Activated naive CD4-positive, alpha-beta T cell treated with anti-CD3 and anti-CD28 coated beads, Interleukin-2, amount 10 ng/mL, durations not matched to agents 7 days and 5 days (primary cell): ENCODE measurements at regions not wholly inside any gene's neighbourhood (a gene's known extent, or its start where the extent isn't known, plus 50 kb on each side); places are given as distances from the start of the nearest gene placed in this dataset.

Experiments
- CTCF ChIA-PET: fragments of 350-600 bp; sonication (Branson Sonifier 250); formaldehyde crosslinking; loops from one replicate; lab custom pipeline; 2021; ENCODE audit warnings: antibody characterized with exemption; lab: Charles Lee
- DNase-seq: peaks from one replicate; pipeline ENCODE4 v3.0.0-alpha.2; 2020
- H3K27ac Mint-ChIP-seq: one replicate; pipeline ENCODE4 v1.8.0; 2021; ENCODE audit warnings: mild to moderate bottlenecking, moderate library complexity, mixed read lengths
- H3K27me3 Mint-ChIP-seq: one replicate; pipeline ENCODE4 v1.8.0; 2021; ENCODE audit warnings: mild to moderate bottlenecking, mixed read lengths
- H3K36me3 Mint-ChIP-seq: one replicate; pipeline ENCODE4 v1.8.0; 2021; ENCODE audit warnings: mixed read lengths
- H3K4me1 Mint-ChIP-seq: one replicate; pipeline ENCODE4 v1.8.0; 2021; ENCODE audit warnings: mixed read lengths
- H3K4me3 Mint-ChIP-seq: one replicate; pipeline ENCODE4 v1.8.0; 2021; ENCODE audit warnings: mild to moderate bottlenecking, moderate library complexity, mixed read lengths
- H3K9me3 Mint-ChIP-seq: one replicate; pipeline ENCODE4 v1.8.0; 2021; ENCODE audit warnings: mixed read lengths

GRCh38 chr9:115983366-115983765 lies 170.2 kb upstream of the PAPPA start:
- no peak overlapping the region for H3K4me3 Mint-ChIP-seq
- H3K27ac Mint-ChIP-seq = no peak overlapping the region
- CTCF ChIA-PET = no interaction called here
- peaks cover 3% of the 10 kb centered on the region for H3K9me3 Mint-ChIP-seq
- H3K4me1 Mint-ChIP-seq = no peaks in the 10 kb centered on the region
- DNase-seq = no peak
- H3K36me3 Mint-ChIP-seq = no peaks in the 10 kb centered on the region
- H3K27me3 Mint-ChIP-seq = no peaks in the 10 kb centered on the region

DNA sequence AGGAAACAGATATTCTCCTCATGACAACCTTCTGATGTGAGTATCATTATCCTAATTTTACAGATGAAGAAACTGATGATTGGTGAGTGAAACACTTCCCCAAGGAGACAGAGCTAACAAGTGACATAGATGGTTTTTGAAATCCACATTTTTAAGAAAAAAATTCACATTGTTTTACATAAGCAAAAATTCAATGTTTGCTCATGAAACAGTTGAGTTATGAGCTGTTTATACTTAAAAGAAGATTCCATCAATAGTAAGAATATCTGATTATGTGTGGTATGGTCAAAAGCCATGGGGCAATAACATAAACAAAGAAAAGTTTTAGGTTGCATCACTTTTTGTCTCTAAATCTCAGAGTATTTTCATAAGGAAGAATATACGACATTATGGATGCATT lies 167.9 kb upstream of the PAPPA start:
- Mint-ChIP-seq H3K36me3 (no peaks in the 10 kb centered on the region), H3K4me3 (no peak overlapping the region)
- CTCF ChIA-PET = no interaction called here

DNA sequence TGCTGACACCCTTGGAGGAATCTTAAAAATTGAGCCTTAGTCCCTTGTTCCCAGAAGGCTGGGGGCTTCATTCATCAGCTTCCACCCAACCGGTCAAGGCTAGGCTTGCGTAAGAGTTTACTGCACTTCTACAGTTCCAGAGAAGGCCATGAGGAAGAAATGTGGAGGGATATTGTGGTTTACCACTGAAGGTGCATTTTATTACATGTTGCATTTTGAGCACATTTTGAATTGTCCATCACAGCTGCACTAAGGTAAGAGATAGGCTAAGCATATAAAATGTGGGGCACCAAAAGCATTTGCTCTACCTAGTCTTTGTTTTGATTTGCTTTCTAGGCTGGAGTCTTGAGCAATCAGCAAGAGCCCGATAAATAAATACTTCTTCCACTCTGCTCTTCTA lies 167.1 kb upstream of the PAPPA start:
- peaks cover 3% of the 10 kb centered on the region for H3K9me3 Mint-ChIP-seq
- no peak overlapping the region for H3K4me3 Mint-ChIP-seq
- H3K4me1 Mint-ChIP-seq = no peaks in the 10 kb centered on the region
- no peaks in the 10 kb centered on the region for H3K27me3 Mint-ChIP-seq
- CTCF ChIA-PET = no interaction called here
- no peak overlapping the region for H3K27ac Mint-ChIP-seq
- no peak for DNase-seq
- H3K36me3 Mint-ChIP-seq = no peaks in the 10 kb centered on the region

More for the DNA sequence above, 167.9 kb upstream of the PAPPA start:
- no peak for DNase-seq
- no peak overlapping the region for H3K27ac Mint-ChIP-seq
- H3K4me1 Mint-ChIP-seq = no peaks in the 10 kb centered on the region
- H3K9me3 Mint-ChIP-seq = peaks cover 3% of the 10 kb centered on the region
- no peaks in the 10 kb centered on the region for H3K27me3 Mint-ChIP-seq

DNA sequence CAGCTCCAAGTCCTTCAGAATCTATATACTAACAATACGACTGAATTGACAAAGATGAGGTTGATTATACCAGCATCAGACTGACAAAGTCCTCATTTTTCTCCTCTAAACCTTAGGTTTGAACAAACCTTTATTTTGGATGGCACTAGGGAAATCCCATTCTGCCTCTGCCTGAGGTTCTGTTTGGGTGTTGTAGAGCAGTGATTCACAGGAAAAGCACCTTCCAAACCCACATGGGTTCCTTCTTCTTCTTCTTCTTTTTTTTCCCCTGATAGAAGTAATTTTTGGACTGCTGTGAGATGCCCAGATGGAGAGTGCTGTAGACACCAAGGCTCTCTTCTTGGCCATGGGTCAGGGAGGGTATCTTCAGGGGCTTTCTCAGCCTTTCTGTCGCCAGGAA lies 164.9 kb upstream of the PAPPA start:
- Mint-ChIP-seq H3K27ac (no peak overlapping the region), H3K4me1 (no peaks in the 10 kb centered on the region), H3K36me3 (no peaks in the 10 kb centered on the region), H3K27me3 (no peaks in the 10 kb centered on the region), H3K9me3 (peaks cover 3% of the 10 kb centered on the region), H3K4me3 (no peak overlapping the region)
- no peak for DNase-seq
- CTCF ChIA-PET = no interaction called here

DNA sequence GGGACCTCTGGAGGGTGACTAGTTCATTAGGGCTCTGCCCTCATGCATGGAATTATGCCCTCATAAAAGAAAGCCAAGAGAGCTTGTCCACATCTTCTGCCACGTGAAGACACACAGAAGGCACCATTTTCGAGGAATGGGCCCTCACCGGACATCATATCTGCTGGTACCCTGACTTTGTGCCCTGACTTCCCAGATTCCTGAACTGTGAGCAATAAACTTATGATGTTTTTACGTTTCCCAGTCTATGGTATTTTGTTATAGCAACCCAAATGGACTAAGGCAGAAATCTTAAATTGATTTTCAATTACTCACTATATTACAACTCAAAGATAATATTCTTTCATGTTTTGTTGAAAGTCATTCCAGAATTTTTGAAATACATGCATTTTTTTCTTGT lies 163.8 kb upstream of the PAPPA start:
- H3K4me1 Mint-ChIP-seq = no peaks in the 10 kb centered on the region
- H3K27me3 Mint-ChIP-seq = no peaks in the 10 kb centered on the region
- peaks cover 3% of the 10 kb centered on the region for H3K9me3 Mint-ChIP-seq
- no peak for DNase-seq
- no peak overlapping the region for H3K4me3 Mint-ChIP-seq
- H3K27ac Mint-ChIP-seq = no peak overlapping the region
- CTCF ChIA-PET = no interaction called here
- H3K36me3 Mint-ChIP-seq = no peaks in the 10 kb centered on the region

DNA sequence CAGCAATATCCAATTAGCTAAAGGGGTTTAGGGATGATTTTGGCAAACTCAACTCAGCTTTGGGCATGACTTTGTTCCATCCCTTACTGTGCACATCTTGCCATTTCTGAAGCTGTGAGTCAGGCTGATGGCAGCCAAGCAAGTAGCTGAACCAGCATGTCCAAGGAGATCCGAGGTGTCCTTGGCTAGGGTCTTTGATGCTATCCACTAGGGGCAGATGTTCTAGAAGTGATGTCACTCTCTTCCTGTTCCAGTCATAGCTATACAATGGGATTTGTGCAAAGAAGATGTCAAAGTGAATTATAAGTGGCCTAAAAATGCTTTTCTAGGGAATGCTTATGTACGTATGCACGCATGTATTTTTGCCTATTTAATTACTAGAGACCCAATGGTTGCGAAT lies 160.8 kb upstream of the PAPPA start:
- H3K4me3 Mint-ChIP-seq = no peak overlapping the region
- DNase-seq = no peak
- no peaks in the 10 kb centered on the region for H3K36me3 Mint-ChIP-seq
- H3K4me1 Mint-ChIP-seq = no peaks in the 10 kb centered on the region
- no peaks in the 10 kb centered on the region for H3K9me3 Mint-ChIP-seq
- H3K27ac Mint-ChIP-seq = no peak overlapping the region
- CTCF ChIA-PET = no interaction called here
- H3K27me3 Mint-ChIP-seq = no peaks in the 10 kb centered on the region

- H3K27ac Mint-ChIP-seq = no peak overlapping the region
- H3K36me3 Mint-ChIP-seq = no peaks in the 10 kb centered on the region
- no peaks in the 10 kb centered on the region for H3K27me3 Mint-ChIP-seq
- no peak for DNase-seq
- CTCF ChIA-PET = no interaction called here
- H3K4me1 Mint-ChIP-seq = no peaks in the 10 kb centered on the region
- H3K9me3 Mint-ChIP-seq = no peaks in the 10 kb centered on the region
- H3K4me3 Mint-ChIP-seq = no peak overlapping the region
Observed at GRCh38 chr9:115997923-115998322, 155.7 kb upstream of the PAPPA start.

DNA sequence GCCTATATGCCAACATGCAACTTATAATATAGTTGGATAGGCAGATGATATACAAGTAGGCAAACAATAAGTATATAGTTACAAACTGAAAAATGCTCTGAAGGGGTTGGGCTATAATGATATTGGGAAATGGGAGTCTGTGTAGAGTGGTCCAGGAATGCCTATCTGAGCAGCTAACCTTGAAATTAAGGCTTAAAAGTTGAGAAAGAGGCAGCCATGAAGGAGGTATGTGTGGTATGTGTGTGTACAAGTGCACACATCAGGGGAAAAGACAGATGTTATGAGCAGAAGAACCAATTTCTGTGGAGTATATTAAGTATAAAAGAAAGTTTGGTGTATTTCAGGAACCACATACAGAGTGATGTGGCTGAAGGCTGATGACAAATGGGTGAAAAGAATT lies 154.9 kb upstream of the PAPPA start:
- no peaks in the 10 kb centered on the region for H3K27me3 Mint-ChIP-seq
- no peaks in the 10 kb centered on the region for H3K36me3 Mint-ChIP-seq
- H3K4me3 Mint-ChIP-seq = no peak overlapping the region
- no peak for DNase-seq
- no peaks in the 10 kb centered on the region for H3K4me1 Mint-ChIP-seq
- CTCF ChIA-PET = no interaction called here
- no peaks in the 10 kb centered on the region for H3K9me3 Mint-ChIP-seq
- H3K27ac Mint-ChIP-seq = no peak overlapping the region

GRCh38 chr9:115999498-115999897 lies 154.1 kb upstream of the PAPPA start:
- DNase-seq = no peak
- H3K36me3 Mint-ChIP-seq = no peaks in the 10 kb centered on the region
- CTCF ChIA-PET = no interaction called here
- H3K27ac Mint-ChIP-seq = no peak overlapping the region
- no peaks in the 10 kb centered on the region for H3K4me1 Mint-ChIP-seq
- no peaks in the 10 kb centered on the region for H3K27me3 Mint-ChIP-seq
- H3K9me3 Mint-ChIP-seq = peaks cover under 1% of the 10 kb centered on the region
- H3K4me3 Mint-ChIP-seq = no peak overlapping the region

- Mint-ChIP-seq H3K4me3 (no peak overlapping the region), H3K27ac (no peak overlapping the region), H3K4me1 (no peaks in the 10 kb centered on the region), H3K9me3 (peaks cover 2% of the 10 kb centered on the region), H3K36me3 (no peaks in the 10 kb centered on the region), H3K27me3 (no peaks in the 10 kb centered on the region)
- no peak for DNase-seq
- CTCF ChIA-PET = no interaction called here
Observed at GRCh38 chr9:116000748-116001329, 152.8 kb upstream of the PAPPA start.

DNA sequence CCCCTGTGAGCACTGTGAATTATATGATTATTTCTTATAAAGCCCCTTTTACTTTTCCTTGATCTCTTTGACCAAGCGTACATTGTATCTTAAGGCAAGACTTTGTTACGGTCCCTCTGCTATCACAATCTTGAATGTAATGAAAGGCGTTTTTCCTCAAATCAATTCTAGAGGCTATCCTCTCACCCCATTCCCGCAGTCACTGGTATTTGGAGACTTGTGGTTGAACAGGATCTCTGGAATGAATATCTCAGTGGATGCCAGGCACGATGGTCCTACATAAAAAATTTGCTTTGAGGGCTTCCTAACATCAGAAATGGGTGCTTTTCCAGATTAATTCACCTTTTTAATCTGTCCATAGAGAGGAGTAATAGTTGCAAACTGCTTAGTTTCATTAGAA lies 151.4 kb upstream of the PAPPA start:
- DNase-seq = no peak
- no peaks in the 10 kb centered on the region for H3K4me1 Mint-ChIP-seq
- CTCF ChIA-PET = no interaction called here

DNA sequence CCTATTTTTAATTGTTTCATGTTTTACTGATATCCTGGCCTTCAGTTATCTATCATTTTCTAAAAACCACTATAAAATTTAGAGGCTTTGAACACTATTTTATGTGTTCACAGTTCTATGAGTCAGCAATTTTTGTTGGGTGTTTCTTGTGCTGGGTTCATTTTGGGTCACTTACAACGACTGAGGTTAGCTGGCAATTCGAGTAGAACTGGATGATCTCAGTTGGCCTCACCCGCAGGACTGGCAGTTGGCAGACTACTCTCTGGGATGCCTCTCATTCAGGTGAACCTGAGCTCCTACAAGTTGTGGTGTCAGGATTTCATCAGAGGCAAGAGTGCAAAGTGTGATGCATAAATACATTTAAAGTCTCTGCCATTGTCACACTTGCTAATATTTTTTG lies 151.0 kb upstream of the PAPPA start:
- no peak for DNase-seq
- H3K9me3 Mint-ChIP-seq = peaks cover 2% of the 10 kb centered on the region
- H3K27ac Mint-ChIP-seq = no peak overlapping the region
- H3K4me3 Mint-ChIP-seq = no peak overlapping the region
- no peaks in the 10 kb centered on the region for H3K27me3 Mint-ChIP-seq
- CTCF ChIA-PET = no interaction called here
- H3K36me3 Mint-ChIP-seq = no peaks in the 10 kb centered on the region
- H3K4me1 Mint-ChIP-seq = no peaks in the 10 kb centered on the region

More for the DNA sequence above, 151.4 kb upstream of the PAPPA start:
- no peak overlapping the region for H3K4me3 Mint-ChIP-seq
- no peaks in the 10 kb centered on the region for H3K36me3 Mint-ChIP-seq
- H3K27ac Mint-ChIP-seq = no peak overlapping the region
- H3K27me3 Mint-ChIP-seq = no peaks in the 10 kb centered on the region
- peaks cover 2% of the 10 kb centered on the region for H3K9me3 Mint-ChIP-seq

DNA sequence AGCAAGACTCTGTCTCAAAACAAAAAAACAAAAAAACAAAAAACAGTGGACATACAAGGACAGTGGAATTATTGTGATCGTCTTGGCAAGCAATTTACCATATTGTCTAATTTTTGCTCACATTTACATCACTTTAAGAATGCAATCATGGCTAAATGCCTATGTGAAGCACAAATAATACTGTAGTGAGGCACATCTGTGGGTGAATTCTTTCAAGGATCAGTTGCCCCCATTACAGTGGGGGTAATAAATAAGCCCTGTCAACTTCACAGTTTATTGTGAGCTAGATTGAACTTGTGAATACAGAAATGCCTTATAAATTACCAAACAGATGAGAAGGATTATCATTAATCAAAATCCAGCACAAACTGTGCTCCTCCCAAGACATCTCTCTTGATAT lies 150.2 kb upstream of the PAPPA start:
- Mint-ChIP-seq H3K27me3 (no peaks in the 10 kb centered on the region), H3K4me1 (no peaks in the 10 kb centered on the region), H3K27ac (no peak overlapping the region), H3K9me3 (peaks cover 2% of the 10 kb centered on the region), H3K4me3 (no peak overlapping the region), H3K36me3 (no peaks in the 10 kb centered on the region)
- CTCF ChIA-PET = no interaction called here
- no peak for DNase-seq

- no peaks in the 10 kb centered on the region for H3K4me1 Mint-ChIP-seq
- H3K4me3 Mint-ChIP-seq = no peak overlapping the region
- no peak for DNase-seq
- no peaks in the 10 kb centered on the region for H3K36me3 Mint-ChIP-seq
- CTCF ChIA-PET = no interaction called here
- H3K27me3 Mint-ChIP-seq = no peaks in the 10 kb centered on the region
- H3K27ac Mint-ChIP-seq = no peak overlapping the region
- H3K9me3 Mint-ChIP-seq = peaks cover 3% of the 10 kb centered on the region
Observed at GRCh38 chr9:116005205-116005604, 148.4 kb upstream of the PAPPA start.

- CTCF ChIA-PET = no interaction called here
- H3K36me3 Mint-ChIP-seq = no peaks in the 10 kb centered on the region
- no peak overlapping the region for H3K4me3 Mint-ChIP-seq
- no peak overlapping the region for H3K27ac Mint-ChIP-seq
- H3K4me1 Mint-ChIP-seq = no peaks in the 10 kb centered on the region
- no peak for DNase-seq
- no peaks in the 10 kb centered on the region for H3K27me3 Mint-ChIP-seq
- peaks cover 3% of the 10 kb centered on the region for H3K9me3 Mint-ChIP-seq
Observed at GRCh38 chr9:116007824-116008223, 145.8 kb upstream of the PAPPA start.

- H3K27me3 Mint-ChIP-seq = no peaks in the 10 kb centered on the region
- no peak overlapping the region for H3K4me3 Mint-ChIP-seq
- peaks cover 3% of the 10 kb centered on the region for H3K9me3 Mint-ChIP-seq
- H3K4me1 Mint-ChIP-seq = no peaks in the 10 kb centered on the region
- H3K36me3 Mint-ChIP-seq = no peaks in the 10 kb centered on the region
- CTCF ChIA-PET = no interaction called here
- no peak for DNase-seq
- H3K27ac Mint-ChIP-seq = no peak overlapping the region
Observed at GRCh38 chr9:116008278-116008677, 145.3 kb upstream of the PAPPA start.
